SK-N-SH (cell line): ENCODE measurements at regions not wholly inside any gene's neighbourhood (a gene's known extent, or its start where the extent isn't known, plus 50 kb on each side); places are given as distances from the start of the nearest gene placed in this dataset.

Source experiments
- CHD2 ChIP-seq: fragments of 150-350 bp; IDR thresholded peaks from 2 replicates; pipeline ENCODE4 v1.6.1; 2018; ENCODE audit warnings: low read length; ENCODE audit not compliant: partially characterized antibody
- EP300 ChIP-seq, 2 experiments: IDR thresholded peaks; 2 replicates each; pipeline versions ENCODE4 v1.4.0 to v1.6.1; 2012; ENCODE audit warnings: borderline replicate concordance in 1 of 2, low read depth in 1 of 2, low read length in 1 of 2
- EZH2phosphoT487 ChIP-seq: fragments of 200-600 bp; sonication (generic); IDR thresholded peaks from 2 replicates; pipeline ENCODE4 v1.6.1; 2017; ENCODE audit warnings: low read depth, mixed run types, mild to moderate bottlenecking, antibody characterized with exemption, moderate library complexity, borderline replicate concordance
- GABPA ChIP-seq: IDR thresholded peaks from 2 replicates; pipeline ENCODE4 v1.4.0; 2012; ENCODE audit warnings: low read depth, mild to moderate bottlenecking
- POLR2AphosphoS5 ChIP-seq: IDR thresholded peaks from 2 replicates; pipeline ENCODE4 v1.6.1; 2012; ENCODE audit warnings: low read depth, low read length
- RAD21 ChIP-seq: IDR thresholded peaks from 2 replicates; pipeline ENCODE4 v1.6.1; 2012; ENCODE audit warnings: mild to moderate bottlenecking, low read length
- RFX5 ChIP-seq: IDR thresholded peaks from 2 replicates; pipeline ENCODE4 v1.6.1; 2012; ENCODE audit warnings: mild to moderate bottlenecking, improper control_type of control experiment, low read length
- SMC3 ChIP-seq: IDR thresholded peaks from 2 replicates; pipeline ENCODE4 v1.6.1; 2012; ENCODE audit warnings: low read depth, low read length, improper control_type of control experiment
- TF ChIP-seq, protein P1 (sequence below): fragments of 200-600 bp; sonication (generic); IDR thresholded peaks from 2 replicates; pipeline ENCODE4 v1.6.1; 2017; ENCODE audit warnings: antibody characterized with exemption, mild to moderate bottlenecking, moderate library complexity

DNA sequence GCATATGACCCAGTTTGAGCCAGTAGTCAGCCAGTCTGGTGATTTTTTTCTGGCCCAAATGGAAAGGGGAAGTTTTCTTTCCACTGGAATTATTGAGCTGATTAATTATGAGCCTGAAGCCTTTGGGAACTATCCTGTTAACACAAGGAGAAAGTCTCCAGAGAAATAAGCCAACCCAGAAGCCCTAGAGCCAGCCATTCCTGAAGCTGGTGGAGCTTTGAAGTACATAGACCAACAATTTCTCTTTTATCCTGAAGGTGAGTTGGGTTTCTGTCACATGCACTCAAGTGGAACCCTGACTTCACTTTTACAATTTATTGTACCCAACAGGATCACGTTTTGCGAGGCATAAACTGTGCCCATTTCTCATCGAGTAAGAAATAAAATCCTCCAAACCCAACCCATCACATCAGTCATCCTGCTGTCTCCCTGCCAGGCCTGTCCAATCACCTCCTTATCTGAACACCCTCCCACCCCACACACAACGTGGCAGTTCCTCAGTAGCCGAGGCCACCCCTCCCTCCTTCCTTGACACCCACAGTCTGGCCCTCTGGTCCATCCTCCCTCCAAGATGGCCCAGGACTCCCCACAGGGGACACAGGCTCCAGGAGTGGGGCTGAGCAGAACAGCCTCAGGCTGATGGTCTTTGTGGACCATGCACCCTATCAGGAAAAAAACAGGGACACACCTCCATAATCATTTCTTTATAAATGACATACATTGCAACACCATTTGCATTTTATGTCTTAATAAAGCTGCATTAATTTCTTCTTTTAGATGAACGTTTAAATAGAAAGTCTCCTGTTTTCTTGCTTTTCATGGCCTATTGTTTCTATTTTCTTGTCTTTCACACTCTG is 55.7 kb upstream of the GATA2 start:
- TF ChIP-seq POLR2AphosphoS5 (no peak), EZH2phosphoT487 (no peak), CHD2 (no peak), EP300 (IDR thresholded peaks at IDR 0.05; ENCODE audit: borderline replicate concordance in 1 of 2, low read depth in 1 of 2, low read length in 1 of 2) (no peak; a peak in 1 of 4 replicates), GABPA (no peak), SMC3 (no peak), RAD21 (no peak), RFX5 (no peak)
- TF ChIP-seq, protein P1, sequence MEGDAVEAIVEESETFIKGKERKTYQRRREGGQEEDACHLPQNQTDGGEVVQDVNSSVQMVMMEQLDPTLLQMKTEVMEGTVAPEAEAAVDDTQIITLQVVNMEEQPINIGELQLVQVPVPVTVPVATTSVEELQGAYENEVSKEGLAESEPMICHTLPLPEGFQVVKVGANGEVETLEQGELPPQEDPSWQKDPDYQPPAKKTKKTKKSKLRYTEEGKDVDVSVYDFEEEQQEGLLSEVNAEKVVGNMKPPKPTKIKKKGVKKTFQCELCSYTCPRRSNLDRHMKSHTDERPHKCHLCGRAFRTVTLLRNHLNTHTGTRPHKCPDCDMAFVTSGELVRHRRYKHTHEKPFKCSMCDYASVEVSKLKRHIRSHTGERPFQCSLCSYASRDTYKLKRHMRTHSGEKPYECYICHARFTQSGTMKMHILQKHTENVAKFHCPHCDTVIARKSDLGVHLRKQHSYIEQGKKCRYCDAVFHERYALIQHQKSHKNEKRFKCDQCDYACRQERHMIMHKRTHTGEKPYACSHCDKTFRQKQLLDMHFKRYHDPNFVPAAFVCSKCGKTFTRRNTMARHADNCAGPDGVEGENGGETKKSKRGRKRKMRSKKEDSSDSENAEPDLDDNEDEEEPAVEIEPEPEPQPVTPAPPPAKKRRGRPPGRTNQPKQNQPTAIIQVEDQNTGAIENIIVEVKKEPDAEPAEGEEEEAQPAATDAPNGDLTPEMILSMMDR: no peak
